PC-9 (cell line): ENCODE measurements at regions not wholly inside any gene's neighbourhood (a gene's known extent, or its start where the extent isn't known, plus 50 kb on each side); places are given as distances from the start of the nearest gene placed in this dataset.

Experiments
- BruUV-seq: library from RNA; stranded (reverse); fragments of 400-500 nt; replicated peaks from 2 replicates; lab custom pipeline; 2021; lab: Mats Ljungman, UMichigan
- CTCF ChIA-PET: fragments of 300-600 bp; sonication (Branson Sonifier 250); formaldehyde crosslinking; loops from one replicate; lab custom pipeline; 2022; ENCODE audit warnings: antibody characterized with exemption; lab: Charles Lee
- POLR2A ChIA-PET: fragments of 300-600 bp; sonication (Branson Sonifier 250); formaldehyde crosslinking; loops from one replicate; lab custom pipeline; 2022; ENCODE audit warnings: antibody characterized with exemption; ENCODE audit not compliant: unreplicated experiment; lab: Charles Lee
- DNase-seq, 2 experiments: peaks; one replicate each; pipeline versions ENCODE4 v3.0.0 to v3.0.0-alpha.2; 2015 to 2022; ENCODE audit warnings: mixed read lengths in 1 of 2
- H2AFZ ChIP-seq: fragments of 200-600 bp; sonication (generic); 2 replicates; pipeline ENCODE4 v1.8.1; 2017; ENCODE audit warnings: antibody characterized with exemption
- H3F3A ChIP-seq: fragments of 200-600 bp; sonication (generic); 2 replicates; pipeline ENCODE4 v1.8.1; 2017; ENCODE audit warnings: antibody characterized with exemption, mild to moderate bottlenecking, low read depth; ENCODE audit not compliant: insufficient read depth
- H3K27ac ChIP-seq: fragments of 200-600 bp; sonication (generic); 2 replicates; pipeline ENCODE4 v1.6.1; 2016; ENCODE audit warnings: mixed run types
- H3K27me3 ChIP-seq: fragments of 200-600 bp; sonication (generic); 2 replicates; pipeline ENCODE4 v1.6.1; 2016; ENCODE audit warnings: low read depth, mixed run types; ENCODE audit not compliant: insufficient read depth
- H3K36me3 ChIP-seq: fragments of 200-600 bp; sonication (generic); 2 replicates; pipeline ENCODE4 v1.6.1; 2016; ENCODE audit warnings: low read depth, mixed run types
- H3K4me1 ChIP-seq: fragments of 200-600 bp; sonication (generic); replicated peaks from 2 replicates; pipeline ENCODE4 v1.6.1; 2016; ENCODE audit warnings: mixed run types; ENCODE audit not compliant: insufficient read depth
- H3K4me2 ChIP-seq: fragments of 200-600 bp; sonication (generic); 2 replicates; pipeline ENCODE4 v1.6.1; 2017; ENCODE audit warnings: mixed run types
- H3K4me3 ChIP-seq: fragments of 200-600 bp; sonication (generic); 2 replicates; pipeline ENCODE4 v1.6.1; 2016; ENCODE audit warnings: mixed run types
- H3K79me2 ChIP-seq: fragments of 200-600 bp; sonication (generic); 2 replicates; pipeline ENCODE4 v1.6.1; 2017; ENCODE audit warnings: low read depth, mixed run types
- H3K9me2 ChIP-seq: fragments of 200-600 bp; sonication (generic); 2 replicates; pipeline ENCODE4 v1.8.1; 2017; ENCODE audit warnings: mild to moderate bottlenecking; ENCODE audit not compliant: insufficient read depth
- H3K9me3 ChIP-seq: fragments of 200-600 bp; sonication (generic); 2 replicates; pipeline ENCODE4 v1.8.1; 2016; ENCODE audit warnings: low read depth; ENCODE audit not compliant: insufficient read depth
- H4K20me1 ChIP-seq: fragments of 200-600 bp; sonication (generic); 2 replicates; pipeline ENCODE4 v1.8.1; 2017; ENCODE audit not compliant: insufficient read depth
- CTCF ChIP-seq: fragments of 200-600 bp; sonication (generic); conservative IDR thresholded peaks from 2 replicates; pipeline ENCODE4 v1.6.1; 2017; ENCODE audit warnings: mixed run types, antibody characterized with exemption, mild to moderate bottlenecking, moderate library complexity
- EZH2 ChIP-seq: fragments of 200-600 bp; sonication (generic); IDR thresholded peaks from 2 replicates; pipeline ENCODE4 v1.8.0; 2017; ENCODE audit warnings: antibody characterized with exemption, low read depth
- intact Hi-C: fragments of 100-400 bp; cut with micrococcal nuclease; formaldehyde crosslinking; loops from one replicate; pipeline ENCODE4 v1.10.0; 2022; ENCODE audit not compliant: unreplicated experiment

GRCh38 chr6:137588472-137588871 is 94.3 kb upstream of the OLIG3 start:
- H3K27me3 ChIP-seq = no peaks in the 10 kb centered on the region
- intact Hi-C loops = loop anchor here (2.0 kb wide), 1 partner anchor 318 kb away; no protein-coding TSS in a partner anchor
- BruUV-seq = no TSS peak
- no peaks in the 10 kb centered on the region for H3K9me2 ChIP-seq
- H3K9me3 ChIP-seq = peaks cover 4% of the 10 kb centered on the region; the same call in 1 of the 2 replicates
- ChIA-PET POLR2A (no interaction called here), CTCF (interaction anchor here (1.5 kb wide), 1 partner anchor 494 kb away, joined by 5 read pairs; no protein-coding TSS in a partner anchor)
- no peaks in the 10 kb centered on the region for H4K20me1 ChIP-seq
- H2AFZ ChIP-seq = 0 out of 2 replicates have a peak overlapping the region, but pooled peaks have one; percentile 41
- H3K27ac ChIP-seq = no peak overlapping the region
- no peaks in the 10 kb centered on the region for H3F3A ChIP-seq
- H3K79me2 ChIP-seq = no peaks in the 10 kb centered on the region
- DNase-seq = no peak
- TF ChIP-seq EZH2 (no peak), CTCF (no peak)
- peak overlapping the region; percentile 68 for H3K4me2 ChIP-seq
- H3K36me3 ChIP-seq = no peaks in the 10 kb centered on the region
- peaks cover 14% of the 10 kb centered on the region for H3K4me1 ChIP-seq
- no peak overlapping the region for H3K4me3 ChIP-seq

- peak overlapping the region; percentile 22; the same call in 1 of the 2 replicates for H3K27ac ChIP-seq
- peaks cover 4% of the 10 kb centered on the region; the same call in 1 of the 2 replicates for H3K9me3 ChIP-seq
- 0 out of 2 replicates have a peak overlapping the region, but pooled peaks have one; percentile 41 for H2AFZ ChIP-seq
- H4K20me1 ChIP-seq = no peaks in the 10 kb centered on the region
- intact Hi-C loops = loop anchor here (2.0 kb wide), 1 partner anchor 318 kb away; no protein-coding TSS in a partner anchor
- CTCF ChIA-PET = interaction anchor here (0.5 to 1.5 kb wide), 3 partner anchors 275 to 495 kb away, joined by 3 to 5 read pairs (median 3); no protein-coding TSS in a partner anchor
- no peaks in the 10 kb centered on the region for H3K9me2 ChIP-seq
- H3K36me3 ChIP-seq = no peaks in the 10 kb centered on the region
- TF ChIP-seq EZH2 (no peak), CTCF (peak; percentile 96)
- H3K27me3 ChIP-seq = no peaks in the 10 kb centered on the region
- POLR2A ChIA-PET = interaction anchor here (0.6 kb wide), 1 partner anchor 165 kb away, joined by 3 read pairs; no protein-coding TSS in a partner anchor
- H3K79me2 ChIP-seq = no peaks in the 10 kb centered on the region
- peak; percentile 50 to 92 for DNase-seq
- no TSS peak for BruUV-seq
- no peaks in the 10 kb centered on the region for H3F3A ChIP-seq
- peaks cover 14% of the 10 kb centered on the region for H3K4me1 ChIP-seq
- peak overlapping the region; percentile 68 for H3K4me2 ChIP-seq
- H3K4me3 ChIP-seq = peak overlapping the region; percentile 27; the same call in 1 of the 2 replicates
Observed at GRCh38 chr6:137589067-137589848, 95.1 kb upstream of the OLIG3 start.

- Histone ChIP-seq H3K9me3 (peaks cover 9% of the 10 kb centered on the region; the same call in 1 of the 2 replicates), H3K4me1 (peaks cover 14% of the 10 kb centered on the region), H2AFZ (no peak overlapping the region), H3K79me2 (no peaks in the 10 kb centered on the region), H3K4me3 (no peak overlapping the region), H3K36me3 (no peaks in the 10 kb centered on the region), H3K27ac (no peak overlapping the region), H3K27me3 (no peaks in the 10 kb centered on the region), H3F3A (no peaks in the 10 kb centered on the region), H3K4me2 (no peak overlapping the region), H4K20me1 (no peaks in the 10 kb centered on the region), H3K9me2 (no peaks in the 10 kb centered on the region; the same call in 1 of the 2 replicates)
- BruUV-seq = no TSS peak
- no peak for DNase-seq
- ChIA-PET CTCF (interaction anchor here (0.5 to 0.6 kb wide), 2 partner anchors 85 to 271 kb away, joined by 3 to 14 read pairs; no protein-coding TSS in a partner anchor), POLR2A (no interaction called here)
- TF ChIP-seq EZH2 = no peak
- TF ChIP-seq CTCF = no peak
- intact Hi-C loops = no loop called here
Observed at GRCh38 chr6:137590684-137591083, 96.5 kb upstream of the OLIG3 start.
